Upper lobe of left lung (tissue), 4 donors: ENCODE measurements at regions not wholly inside any gene's neighbourhood (a gene's known extent, or its start where the extent isn't known, plus 50 kb on each side); places are given as distances from the start of the nearest gene placed in this dataset.

Experiments
- POLR2A ChIP-seq, 4 donors: fragments of 450-650 bp; IDR thresholded peaks; one replicate each; pipeline ENCODE4 v1.5.1; 2016 to 2017; ENCODE audit warnings: antibody characterized with exemption in 4 of 4, mild to moderate bottlenecking in 2 of 4
- POLR2AphosphoS5 ChIP-seq, 2 donors: sonication (generic); formaldehyde crosslinking; IDR thresholded peaks; one replicate each; pipeline ENCODE4 v1.5.1; 2017; ENCODE audit warnings: antibody characterized with exemption in 2 of 2
- TF ChIP-seq, protein P1 (sequence below), 6 experiments: fragments of 450-650 bp in 4 of 6; fragments of 200-600 bp in 2 of 6; sonication (generic) in 2 of 6; IDR thresholded peaks; one replicate each; pipeline ENCODE4 v1.5.1; 2016 to 2019; ENCODE audit warnings: antibody characterized with exemption in 6 of 6

DNA sequence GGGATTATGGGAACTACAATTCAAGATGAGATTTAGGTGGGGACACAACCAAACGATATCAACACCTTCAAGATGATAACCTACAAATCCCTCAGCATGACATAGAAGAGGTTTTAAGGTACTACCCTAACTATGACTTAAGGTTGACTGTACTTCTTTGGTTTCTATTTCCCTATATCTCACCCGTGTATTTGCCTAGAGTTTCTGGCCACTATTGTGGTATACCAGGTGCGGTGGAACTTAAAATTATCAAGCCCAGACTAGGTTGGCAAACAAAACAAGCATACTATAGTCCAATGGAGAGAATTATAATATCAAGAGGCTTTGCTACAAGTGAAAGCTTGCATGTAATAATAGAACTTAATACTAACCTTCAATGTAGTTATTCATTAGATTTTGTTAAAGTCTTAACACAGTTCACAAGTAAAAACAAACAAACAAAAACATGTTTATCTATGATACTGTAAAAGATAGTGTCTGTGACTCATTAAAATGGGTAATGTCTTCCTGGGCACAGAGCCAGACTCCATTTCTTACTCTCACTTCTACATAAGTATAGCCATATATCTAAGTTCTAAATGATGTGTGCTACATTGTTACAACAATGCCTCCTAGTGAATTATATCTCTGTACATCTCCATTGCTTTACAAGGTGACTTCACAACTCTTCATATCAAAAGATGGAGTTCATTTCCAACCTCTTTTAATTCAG is 479.1 kb downstream of the ZBBX start:
- TF ChIP-seq, protein P1, sequence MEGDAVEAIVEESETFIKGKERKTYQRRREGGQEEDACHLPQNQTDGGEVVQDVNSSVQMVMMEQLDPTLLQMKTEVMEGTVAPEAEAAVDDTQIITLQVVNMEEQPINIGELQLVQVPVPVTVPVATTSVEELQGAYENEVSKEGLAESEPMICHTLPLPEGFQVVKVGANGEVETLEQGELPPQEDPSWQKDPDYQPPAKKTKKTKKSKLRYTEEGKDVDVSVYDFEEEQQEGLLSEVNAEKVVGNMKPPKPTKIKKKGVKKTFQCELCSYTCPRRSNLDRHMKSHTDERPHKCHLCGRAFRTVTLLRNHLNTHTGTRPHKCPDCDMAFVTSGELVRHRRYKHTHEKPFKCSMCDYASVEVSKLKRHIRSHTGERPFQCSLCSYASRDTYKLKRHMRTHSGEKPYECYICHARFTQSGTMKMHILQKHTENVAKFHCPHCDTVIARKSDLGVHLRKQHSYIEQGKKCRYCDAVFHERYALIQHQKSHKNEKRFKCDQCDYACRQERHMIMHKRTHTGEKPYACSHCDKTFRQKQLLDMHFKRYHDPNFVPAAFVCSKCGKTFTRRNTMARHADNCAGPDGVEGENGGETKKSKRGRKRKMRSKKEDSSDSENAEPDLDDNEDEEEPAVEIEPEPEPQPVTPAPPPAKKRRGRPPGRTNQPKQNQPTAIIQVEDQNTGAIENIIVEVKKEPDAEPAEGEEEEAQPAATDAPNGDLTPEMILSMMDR (IDR thresholded peaks at IDR 0.05): no peak
- TF ChIP-seq POLR2AphosphoS5 (IDR thresholded peaks at IDR 0.05) (no peak), POLR2A (IDR thresholded peaks at IDR 0.05) (no peak)
